Epithelial cell of esophagus (primary cell): ENCODE measurements at regions not wholly inside any gene's neighbourhood (a gene's known extent, or its start where the extent isn't known, plus 50 kb on each side); places are given as distances from the start of the nearest gene placed in this dataset.

Experiments used
- DNase-seq: peaks from one replicate; pipeline ENCODE4 v3.0.0; 2010; ENCODE audit warnings: low read depth
- H3K4me3 ChIP-seq: 2 replicates; pipeline ENCODE4 v1.5.1; 2011; ENCODE audit warnings: mild to moderate bottlenecking, low read length, control low read depth
- TF ChIP-seq, protein P1 (sequence below): IDR thresholded peaks from 2 replicates; pipeline ENCODE4 v1.5.1; 2011; ENCODE audit warnings: low read depth, mild to moderate bottlenecking, low read length, control low read depth, inconsistent platforms; ENCODE audit not compliant: insufficient read depth; ENCODE audit errors: missing control alignments

GRCh38 chr5:135714126-135714894 is 120.2 kb upstream of the SLC25A48 start:
- no peak overlapping the region for H3K4me3 ChIP-seq
- no peak for DNase-seq
- TF ChIP-seq, protein P1, sequence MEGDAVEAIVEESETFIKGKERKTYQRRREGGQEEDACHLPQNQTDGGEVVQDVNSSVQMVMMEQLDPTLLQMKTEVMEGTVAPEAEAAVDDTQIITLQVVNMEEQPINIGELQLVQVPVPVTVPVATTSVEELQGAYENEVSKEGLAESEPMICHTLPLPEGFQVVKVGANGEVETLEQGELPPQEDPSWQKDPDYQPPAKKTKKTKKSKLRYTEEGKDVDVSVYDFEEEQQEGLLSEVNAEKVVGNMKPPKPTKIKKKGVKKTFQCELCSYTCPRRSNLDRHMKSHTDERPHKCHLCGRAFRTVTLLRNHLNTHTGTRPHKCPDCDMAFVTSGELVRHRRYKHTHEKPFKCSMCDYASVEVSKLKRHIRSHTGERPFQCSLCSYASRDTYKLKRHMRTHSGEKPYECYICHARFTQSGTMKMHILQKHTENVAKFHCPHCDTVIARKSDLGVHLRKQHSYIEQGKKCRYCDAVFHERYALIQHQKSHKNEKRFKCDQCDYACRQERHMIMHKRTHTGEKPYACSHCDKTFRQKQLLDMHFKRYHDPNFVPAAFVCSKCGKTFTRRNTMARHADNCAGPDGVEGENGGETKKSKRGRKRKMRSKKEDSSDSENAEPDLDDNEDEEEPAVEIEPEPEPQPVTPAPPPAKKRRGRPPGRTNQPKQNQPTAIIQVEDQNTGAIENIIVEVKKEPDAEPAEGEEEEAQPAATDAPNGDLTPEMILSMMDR: no peak

- TF ChIP-seq, protein P1: no peak
- H3K4me3 ChIP-seq: no peak overlapping the region
- DNase-seq: no peak
These were observed 121.1 kb upstream of the SLC25A48 start for GRCh38 chr5:135713161-135713915.

- TF ChIP-seq, protein P1: no peak
- no peak overlapping the region for H3K4me3 ChIP-seq
- DNase-seq: no peak
These were observed 122.6 kb upstream of the SLC25A48 start for GRCh38 chr5:135711911-135712310.

- H3K4me3 ChIP-seq: no peak overlapping the region
- DNase-seq: no peak
- TF ChIP-seq, protein P1: no peak
These were observed 124.3 kb upstream of the SLC25A48 start for GRCh38 chr5:135710045-135710675.

DNA sequence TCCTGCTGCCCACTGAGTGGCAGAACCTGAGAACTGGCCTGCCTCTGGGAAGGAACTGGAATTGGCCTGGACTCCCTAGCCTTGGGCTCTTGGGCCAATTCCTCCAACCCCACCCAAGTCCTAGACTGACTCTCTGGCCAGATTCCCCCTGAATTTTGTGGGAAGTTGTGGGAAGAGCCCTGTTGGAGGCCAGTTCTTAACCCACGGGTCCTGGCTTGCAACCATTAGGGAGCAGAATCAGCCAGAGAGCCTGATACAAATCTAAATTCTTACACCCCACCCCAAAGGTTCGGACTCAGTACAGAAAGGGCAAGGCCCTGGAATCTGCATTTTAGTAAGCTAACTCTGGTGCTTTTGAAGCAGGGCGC is 125.3 kb upstream of the SLC25A48 start:
- DNase-seq: no peak
- TF ChIP-seq, protein P1: no peak
- H3K4me3 ChIP-seq: no peak overlapping the region

- TF ChIP-seq, protein P1: no peak
- no peak overlapping the region for H3K4me3 ChIP-seq
- no peak for DNase-seq
These were observed 125.8 kb upstream of the SLC25A48 start for GRCh38 chr5:135708481-135709207.
